Thyroid gland (tissue), 4 donors: ENCODE measurements at regions not wholly inside any gene's neighbourhood (a gene's known extent, or its start where the extent isn't known, plus 50 kb on each side); places are given as distances from the start of the nearest gene placed in this dataset.

Source experiments
- POLR2A ChIP-seq, 2 donors: fragments of 450-650 bp; IDR thresholded peaks; one replicate each; pipeline ENCODE4 v1.6.1; 2017; ENCODE audit warnings: antibody characterized with exemption in 2 of 2, mild to moderate bottlenecking in 2 of 2, moderate library complexity in 1 of 2
- TF ChIP-seq, protein P1 (sequence below), 6 experiments: fragments of 200-600 bp in 3 of 6; fragments of 450-650 bp in 3 of 6; sonication (generic) in 3 of 6; IDR thresholded peaks; one replicate each; pipeline ENCODE4 v1.5.1; 2016 to 2019; ENCODE audit warnings: antibody characterized with exemption in 6 of 6, mild to moderate bottlenecking in 2 of 6, inconsistent platforms in 1 of 6, moderate library complexity in 1 of 6

DNA sequence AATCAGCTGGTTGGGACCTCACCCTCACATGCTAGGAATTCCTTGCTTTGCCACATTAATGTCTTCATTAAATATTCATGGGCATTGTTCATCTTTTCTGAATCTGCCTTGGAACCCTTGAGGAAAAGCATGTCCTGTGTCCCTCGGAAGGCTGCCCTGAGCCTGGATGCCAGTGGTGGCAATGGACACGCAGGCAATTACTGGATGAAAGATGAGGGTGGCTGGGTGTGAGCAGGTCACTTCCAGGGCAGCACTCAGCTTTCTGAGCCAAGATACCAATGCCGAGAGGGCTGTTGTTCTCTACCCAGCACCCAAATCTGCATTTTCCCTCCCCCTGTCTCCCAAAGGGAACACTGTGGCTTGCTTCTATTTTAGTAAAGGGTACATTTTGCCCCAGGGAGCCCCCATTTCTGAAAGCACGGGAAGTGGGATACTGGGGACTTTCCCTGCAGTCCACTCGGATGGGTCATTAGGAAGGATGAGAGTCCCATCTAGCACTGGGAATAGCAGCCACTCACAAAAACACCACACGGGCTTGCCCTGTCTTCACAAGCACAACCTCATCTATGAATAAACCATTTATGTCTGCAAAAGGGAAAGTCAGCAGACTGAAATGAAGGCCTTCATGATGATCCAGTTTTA lies 234.8 kb downstream of the SOX11 start:
- no peak for TF ChIP-seq POLR2A (IDR thresholded peaks at IDR 0.05)
- TF ChIP-seq, protein P1, sequence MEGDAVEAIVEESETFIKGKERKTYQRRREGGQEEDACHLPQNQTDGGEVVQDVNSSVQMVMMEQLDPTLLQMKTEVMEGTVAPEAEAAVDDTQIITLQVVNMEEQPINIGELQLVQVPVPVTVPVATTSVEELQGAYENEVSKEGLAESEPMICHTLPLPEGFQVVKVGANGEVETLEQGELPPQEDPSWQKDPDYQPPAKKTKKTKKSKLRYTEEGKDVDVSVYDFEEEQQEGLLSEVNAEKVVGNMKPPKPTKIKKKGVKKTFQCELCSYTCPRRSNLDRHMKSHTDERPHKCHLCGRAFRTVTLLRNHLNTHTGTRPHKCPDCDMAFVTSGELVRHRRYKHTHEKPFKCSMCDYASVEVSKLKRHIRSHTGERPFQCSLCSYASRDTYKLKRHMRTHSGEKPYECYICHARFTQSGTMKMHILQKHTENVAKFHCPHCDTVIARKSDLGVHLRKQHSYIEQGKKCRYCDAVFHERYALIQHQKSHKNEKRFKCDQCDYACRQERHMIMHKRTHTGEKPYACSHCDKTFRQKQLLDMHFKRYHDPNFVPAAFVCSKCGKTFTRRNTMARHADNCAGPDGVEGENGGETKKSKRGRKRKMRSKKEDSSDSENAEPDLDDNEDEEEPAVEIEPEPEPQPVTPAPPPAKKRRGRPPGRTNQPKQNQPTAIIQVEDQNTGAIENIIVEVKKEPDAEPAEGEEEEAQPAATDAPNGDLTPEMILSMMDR (IDR thresholded peaks at IDR 0.05), result no peak
